ENCODE measurements at regions not wholly inside any gene's neighbourhood (a gene's known extent, or its start where the extent isn't known, plus 50 kb on each side); places are given as distances from the start of the nearest gene placed in this dataset.
"Not testable (repeated sequence)": the region's sequence is repeated elsewhere in the genome, so short reads cannot be mapped to it uniquely, and the experiment has no call there.

DNA sequence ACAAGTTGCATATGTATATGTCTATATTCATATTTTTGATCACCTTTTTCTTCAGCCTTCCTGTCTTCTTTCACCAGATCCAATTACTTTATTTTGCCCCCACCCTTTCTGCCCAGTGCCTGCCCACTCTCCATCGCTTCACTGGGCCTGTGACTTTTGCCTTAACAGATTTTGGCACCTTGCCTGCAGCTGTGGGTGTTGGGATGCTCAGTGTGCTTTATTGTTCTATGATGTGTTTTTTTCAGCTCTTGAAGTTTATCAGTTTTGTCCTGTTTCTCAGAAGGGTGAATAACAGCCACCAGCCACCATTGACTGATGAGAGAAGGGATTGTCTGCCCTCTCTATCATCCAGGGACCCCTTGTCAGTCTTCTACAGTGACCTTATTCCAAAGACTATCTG is 77.2 kb upstream of the GALNT7 start:
- DNase-seq: no peak

DNA sequence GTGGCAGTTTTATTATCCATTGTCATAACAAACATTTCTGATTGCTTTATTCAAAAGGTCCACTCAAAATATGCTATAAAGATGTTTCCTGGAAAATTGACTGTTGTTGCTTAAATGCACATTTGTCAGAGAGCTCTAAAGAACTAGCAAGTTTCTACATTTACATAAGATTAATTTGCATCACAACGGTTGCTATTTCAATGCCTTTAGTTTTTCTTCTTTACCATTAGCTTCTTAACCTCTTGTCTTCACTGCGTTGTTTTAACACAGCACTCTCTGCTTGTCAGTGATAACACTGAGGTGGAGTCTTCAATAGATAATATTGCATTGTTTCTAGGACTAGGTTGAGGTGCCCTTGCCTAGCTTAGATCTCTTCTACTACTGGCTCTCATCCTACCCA is 76.7 kb upstream of the GALNT7 start:
- DNase-seq: no peak

DNA sequence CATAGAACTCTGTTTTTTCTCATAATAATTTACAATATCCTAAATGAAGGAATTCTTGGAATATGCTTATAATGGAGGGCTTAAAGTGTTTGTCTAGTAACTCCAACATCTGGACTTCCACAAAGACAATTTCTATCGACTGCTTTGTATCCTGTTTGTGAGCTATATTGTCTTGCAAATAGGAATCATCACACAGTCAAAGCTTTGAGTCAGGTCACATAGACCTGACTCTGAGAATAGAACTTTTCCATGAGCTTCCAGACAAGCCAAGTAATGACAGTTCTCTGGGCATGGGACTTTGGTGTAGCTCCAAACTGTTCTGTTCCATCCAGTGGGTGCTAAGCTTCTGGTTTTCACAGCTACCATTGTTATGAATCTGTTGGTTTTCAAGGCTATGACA is 75.2 kb upstream of the GALNT7 start:
- DNase-seq: no peak

DNA sequence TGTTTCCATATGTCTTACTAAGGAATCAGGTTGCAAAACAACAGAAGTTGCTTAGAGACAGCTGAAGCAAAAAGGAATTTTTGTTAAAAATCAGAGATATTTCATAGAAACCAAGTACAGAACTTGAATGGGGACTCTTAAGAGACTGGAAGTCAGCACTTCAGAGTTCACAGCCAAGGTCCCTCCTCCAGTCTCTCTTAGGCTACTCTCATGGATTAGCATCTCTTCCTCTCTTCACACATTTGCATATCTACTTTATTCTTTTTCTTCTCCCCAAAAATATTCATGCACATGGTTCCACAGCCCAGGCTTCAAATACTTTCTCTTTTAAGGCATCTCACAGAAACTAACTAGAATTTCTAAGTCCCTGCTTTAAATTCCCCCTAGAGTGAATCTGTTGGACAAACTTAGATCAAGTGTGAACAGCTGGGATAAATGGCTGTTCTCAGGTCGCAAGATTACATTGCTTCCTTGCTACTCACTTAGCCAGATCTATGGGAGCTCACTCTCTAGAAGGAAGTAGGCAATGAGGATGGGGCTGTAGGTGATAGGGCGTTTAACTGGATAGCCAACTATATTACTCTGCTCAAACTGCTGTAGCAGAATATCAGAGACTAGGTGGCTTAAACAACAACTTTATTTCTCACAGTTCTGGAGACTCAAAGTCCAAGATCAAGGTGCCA is 73.7 kb upstream of the GALNT7 start:
- no peak for DNase-seq

DNA sequence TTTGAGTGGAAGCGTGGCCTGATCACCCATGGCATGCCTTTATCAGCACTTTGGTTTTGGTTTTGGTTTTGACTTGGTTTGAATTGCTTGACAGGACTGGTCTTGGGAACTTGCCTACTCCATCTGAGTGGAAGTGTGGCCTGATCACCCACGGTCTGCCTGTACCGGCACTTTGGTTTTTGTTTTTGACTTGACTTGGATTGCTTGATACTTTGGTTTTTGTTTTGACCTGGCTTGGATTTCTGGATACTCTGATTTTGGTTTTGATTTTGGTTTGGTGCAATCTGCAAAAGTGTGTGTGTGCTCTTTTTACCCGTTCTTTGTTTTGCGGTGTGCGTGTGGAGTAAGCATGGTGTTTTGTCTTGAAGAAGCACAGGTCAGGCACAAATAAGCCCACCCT is 69.2 kb upstream of the GALNT7 start:
- DNase-seq: not testable (repeated sequence)

DNA sequence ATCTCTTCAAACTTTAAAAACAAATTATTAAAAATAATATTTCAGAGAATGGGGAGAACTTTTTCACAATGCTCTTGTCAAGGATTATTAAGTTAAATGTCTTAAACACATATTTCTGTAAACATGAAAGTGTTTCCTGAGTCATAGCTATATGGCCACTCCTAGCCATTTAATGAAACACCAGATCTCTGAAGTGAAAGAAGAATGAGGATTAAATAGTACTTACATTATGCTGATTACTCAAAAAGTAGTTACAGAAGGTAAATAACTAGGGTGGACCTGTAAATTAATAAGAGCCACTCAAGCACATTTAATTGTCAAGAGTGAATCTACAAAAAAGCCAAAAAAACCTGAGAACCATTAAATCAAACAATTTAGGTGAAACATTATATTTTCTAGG is 57.6 kb upstream of the GALNT7 start:
- DNase-seq: no peak

DNA sequence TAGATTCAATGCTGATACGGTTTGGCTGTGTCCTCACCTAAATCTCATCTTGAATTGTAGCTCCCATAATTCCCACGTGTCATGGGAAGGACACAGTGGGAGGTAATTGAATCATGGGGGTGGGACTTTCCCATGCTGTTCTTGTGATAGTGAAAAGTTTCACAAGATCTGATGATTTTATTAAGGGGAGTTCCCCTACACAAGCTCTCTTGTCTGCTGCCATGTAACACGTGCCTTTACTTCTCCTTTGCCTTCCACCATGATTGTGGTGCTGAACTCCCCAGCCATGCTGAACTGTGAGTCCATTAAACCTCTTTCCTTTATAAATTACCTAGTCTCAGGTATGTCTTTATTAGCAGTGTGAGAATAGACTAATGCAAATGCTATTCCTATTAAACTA is 51.2 kb upstream of the GALNT7 start:
- peak; percentile 75 for DNase-seq

Data from inflammatory macrophage treated with lipopolysaccharide for 4 hours (primary cell).